ENCODE measurements at regions not wholly inside any gene's neighbourhood (a gene's known extent, or its start where the extent isn't known, plus 50 kb on each side); places are given as distances from the start of the nearest gene placed in this dataset.

DNA sequence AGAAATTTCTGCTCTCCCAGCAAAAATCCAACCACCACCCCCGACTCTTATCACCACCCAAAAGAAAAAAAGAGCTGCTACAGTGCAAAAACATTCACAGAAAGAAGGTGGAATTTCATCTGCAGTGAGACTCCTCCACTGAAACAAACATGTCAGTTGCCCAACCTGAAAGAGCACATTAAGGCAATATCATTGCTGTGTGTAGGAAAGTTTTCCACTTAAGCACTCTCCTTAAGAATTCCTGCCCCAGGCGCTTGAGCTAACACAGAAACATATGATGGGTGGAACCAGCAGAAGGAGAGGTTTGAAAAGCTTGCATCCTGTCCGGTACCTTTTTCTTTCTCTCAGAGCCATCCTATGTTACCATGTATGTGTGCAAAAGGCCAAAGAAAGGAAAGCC, 200.8 kb upstream of the GADL1 start:
- Histone ChIP-seq H3K27ac (ENCODE audit: low read depth, low read length) (no peak overlapping the region), H2AFZ (ENCODE audit: low read depth, low read length, poor library complexity, severe bottlenecking) (no peak overlapping the region), H3K27me3 (ENCODE audit: insufficient read depth, low read length) (no peaks in the 10 kb centered on the region), H3K4me1 (ENCODE audit: control insufficient read depth in 1 of 2, insufficient read depth in 2 of 2, low read length in 2 of 2) (no peaks in the 10 kb centered on the region), H3K9me3 (ENCODE audit: control insufficient read depth in 1 of 2, insufficient read depth in 1 of 2, low read depth in 1 of 2, low read length in 2 of 2) (no peaks in the 10 kb centered on the region), H3K9me2 (ENCODE audit: insufficient read depth) (no peaks in the 10 kb centered on the region), H3K9ac (ENCODE audit: low read length) (no peak overlapping the region), H4K20me1 (ENCODE audit: insufficient read depth) (no peaks in the 10 kb centered on the region), H3K36me3 (ENCODE audit: control insufficient read depth in 1 of 2, insufficient read depth in 2 of 2, low read length in 2 of 2) (no peaks in the 10 kb centered on the region), H3K4me2 (ENCODE audit: low read length) (no peak overlapping the region), H3K79me2 (ENCODE audit: insufficient read depth, low read length) (no peaks in the 10 kb centered on the region), H3K4me3 (replicated peaks in 1 of 2; ENCODE audit: low read depth in 1 of 2, low read length in 2 of 2) (no peak overlapping the region)
- no peak for DNase-seq (ENCODE audit: low read depth, low spot score)
- TF ChIP-seq FOSL1 (IDR thresholded peaks at IDR 0.05; ENCODE audit: low read depth), result no peak
- TF ChIP-seq, protein P1, sequence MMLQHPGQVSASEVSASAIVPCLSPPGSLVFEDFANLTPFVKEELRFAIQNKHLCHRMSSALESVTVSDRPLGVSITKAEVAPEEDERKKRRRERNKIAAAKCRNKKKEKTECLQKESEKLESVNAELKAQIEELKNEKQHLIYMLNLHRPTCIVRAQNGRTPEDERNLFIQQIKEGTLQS (IDR thresholded peaks at IDR 0.05), result no peak
- TF ChIP-seq CBX3 (IDR thresholded peaks at IDR 0.05; ENCODE audit: low read depth), result no peak
- no peak for TF ChIP-seq EZH2phosphoT487 (IDR thresholded peaks at IDR 0.05; ENCODE audit: borderline replicate concordance)
- TF ChIP-seq TCF7L2 (IDR thresholded peaks at IDR 0.05; ENCODE audit: borderline replicate concordance, extremely low read depth, insufficient read depth, insufficient read length), result no peak
- TF ChIP-seq, protein P2, sequence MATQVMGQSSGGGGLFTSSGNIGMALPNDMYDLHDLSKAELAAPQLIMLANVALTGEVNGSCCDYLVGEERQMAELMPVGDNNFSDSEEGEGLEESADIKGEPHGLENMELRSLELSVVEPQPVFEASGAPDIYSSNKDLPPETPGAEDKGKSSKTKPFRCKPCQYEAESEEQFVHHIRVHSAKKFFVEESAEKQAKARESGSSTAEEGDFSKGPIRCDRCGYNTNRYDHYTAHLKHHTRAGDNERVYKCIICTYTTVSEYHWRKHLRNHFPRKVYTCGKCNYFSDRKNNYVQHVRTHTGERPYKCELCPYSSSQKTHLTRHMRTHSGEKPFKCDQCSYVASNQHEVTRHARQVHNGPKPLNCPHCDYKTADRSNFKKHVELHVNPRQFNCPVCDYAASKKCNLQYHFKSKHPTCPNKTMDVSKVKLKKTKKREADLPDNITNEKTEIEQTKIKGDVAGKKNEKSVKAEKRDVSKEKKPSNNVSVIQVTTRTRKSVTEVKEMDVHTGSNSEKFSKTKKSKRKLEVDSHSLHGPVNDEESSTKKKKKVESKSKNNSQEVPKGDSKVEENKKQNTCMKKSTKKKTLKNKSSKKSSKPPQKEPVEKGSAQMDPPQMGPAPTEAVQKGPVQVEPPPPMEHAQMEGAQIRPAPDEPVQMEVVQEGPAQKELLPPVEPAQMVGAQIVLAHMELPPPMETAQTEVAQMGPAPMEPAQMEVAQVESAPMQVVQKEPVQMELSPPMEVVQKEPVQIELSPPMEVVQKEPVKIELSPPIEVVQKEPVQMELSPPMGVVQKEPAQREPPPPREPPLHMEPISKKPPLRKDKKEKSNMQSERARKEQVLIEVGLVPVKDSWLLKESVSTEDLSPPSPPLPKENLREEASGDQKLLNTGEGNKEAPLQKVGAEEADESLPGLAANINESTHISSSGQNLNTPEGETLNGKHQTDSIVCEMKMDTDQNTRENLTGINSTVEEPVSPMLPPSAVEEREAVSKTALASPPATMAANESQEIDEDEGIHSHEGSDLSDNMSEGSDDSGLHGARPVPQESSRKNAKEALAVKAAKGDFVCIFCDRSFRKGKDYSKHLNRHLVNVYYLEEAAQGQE (IDR thresholded peaks at IDR 0.05; ENCODE audit: low read depth), result no peak
- TF ChIP-seq ZBTB33 (IDR thresholded peaks at IDR 0.05; ENCODE audit: extremely low read depth, insufficient replicate concordance, low read length), result no peak
- no peak for TF ChIP-seq SRF (IDR thresholded peaks at IDR 0.05; ENCODE audit: low read depth)
- no peak for TF ChIP-seq POLR2A (IDR thresholded peaks at IDR 0.05; ENCODE audit: borderline replicate concordance, extremely low read depth, insufficient read depth, insufficient read length)
- TF ChIP-seq CTCF (IDR thresholded peaks at IDR 0.05 in 2 of 3, conservative IDR thresholded peaks at IDR 0.05 in 1 of 3; ENCODE audit: borderline replicate concordance in 1 of 3, insufficient read depth in 1 of 3, low read depth in 2 of 3, low read length in 2 of 3), result no peak
- no peak for TF ChIP-seq EZH2 (IDR thresholded peaks at IDR 0.05)
- no peak for TF ChIP-seq CEBPB (IDR thresholded peaks at IDR 0.05; ENCODE audit: low read depth)
- intact Hi-C loops (cut with micrococcal nuclease), result no loop called here
- no TSS peak for BruUV-seq (replicated peaks)
- ChIA-PET CTCF (no interaction called here), RAD21 (ENCODE audit: low non-redundant PET in 1 of 2, low total read pairs in 2 of 2, uncharacterized antibody in 2 of 2, unreplicated experiment in 2 of 2) (no interaction called here), POLR2A (no interaction called here)
- ATAC-seq, result no peak

Measured in HCT116 (cell line).